ENCODE measurements at regions not wholly inside any gene's neighbourhood (a gene's known extent, or its start where the extent isn't known, plus 50 kb on each side); places are given as distances from the start of the nearest gene placed in this dataset.

DNA sequence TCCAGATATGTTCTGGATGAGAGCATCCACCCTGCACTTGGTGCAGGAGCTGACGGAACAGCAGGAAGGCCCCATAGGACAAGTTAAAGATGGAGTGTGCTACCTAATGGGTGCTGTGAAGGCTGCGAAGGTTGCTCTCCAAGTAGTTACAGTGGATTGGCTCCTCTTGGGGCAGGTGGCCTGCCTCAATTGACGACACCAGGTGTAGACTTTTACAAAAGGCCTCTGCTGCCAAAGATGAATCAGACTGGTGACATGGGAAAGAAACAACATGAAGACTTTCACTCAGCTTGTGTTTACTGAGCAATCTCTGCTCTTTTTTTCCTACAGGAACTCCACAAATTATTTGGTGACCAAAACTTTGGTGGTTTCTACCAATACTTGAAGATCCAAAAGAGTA is 437.7 kb downstream of the PLCL1 start:
- no peak for TF ChIP-seq CTCF (IDR thresholded peaks at IDR 0.05; ENCODE audit: insufficient read depth, low read depth, low read length)
- TF ChIP-seq EZH2 (IDR thresholded peaks at IDR 0.05; ENCODE audit: insufficient read depth, low read length) = no peak
